ENCODE measurements at regions not wholly inside any gene's neighbourhood (a gene's known extent, or its start where the extent isn't known, plus 50 kb on each side); places are given as distances from the start of the nearest gene placed in this dataset.
"Not testable (repeated sequence)": the region's sequence is repeated elsewhere in the genome, so short reads cannot be mapped to it uniquely, and the experiment has no call there.

- not testable (repeated sequence) for H3K18ac ChIP-seq (ENCODE audit: low read length); H3K14ac ChIP-seq (ENCODE audit: low read length); H2AFZ ChIP-seq (ENCODE audit: low read length); H3K79me1 ChIP-seq (ENCODE audit: low read depth, low read length); H2AK5ac ChIP-seq (ENCODE audit: low read depth, low read length); H3K4me1 ChIP-seq (ENCODE audit: control insufficient read depth in 2 of 2, insufficient read depth in 1 of 2, low read depth in 1 of 2, low read length in 2 of 2); DNase-seq (ENCODE audit: low spot score); H2BK120ac ChIP-seq (ENCODE audit: low read depth, low read length); H3K4ac ChIP-seq (ENCODE audit: low read length); H3K23ac ChIP-seq (ENCODE audit: low read depth, low read length, poor library complexity); H4K91ac ChIP-seq (ENCODE audit: low read depth, low read length, poor library complexity); H3K4me2 ChIP-seq (ENCODE audit: insufficient read depth, low read length, poor library complexity, severe bottlenecking); H2BK5ac ChIP-seq (ENCODE audit: low read length); H3K27me3 ChIP-seq (ENCODE audit: control insufficient read depth in 3 of 3, insufficient read depth in 3 of 3, low read depth in 1 of 3, low read length in 3 of 3); H2BK12ac ChIP-seq (ENCODE audit: low read length); H3K9ac ChIP-seq (ENCODE audit: low read depth, low read length, poor library complexity); H3K36me3 ChIP-seq (replicated peaks in 1 of 2; ENCODE audit: control insufficient read depth in 2 of 2, insufficient read depth in 2 of 2, low read length in 2 of 2); H3K27ac ChIP-seq (replicated peaks; ENCODE audit: low read length); H4K8ac ChIP-seq (ENCODE audit: low read depth, low read length); H2BK15ac ChIP-seq (ENCODE audit: low read length); H3K4me3 ChIP-seq (ENCODE audit: low read length in 2 of 2)
- H3K9me3 ChIP-seq (replicated peaks in 1 of 2; ENCODE audit: control insufficient read depth in 2 of 2, insufficient read depth in 1 of 2, low read depth in 1 of 2, low read length in 2 of 2), result peaks cover 0 to 16% of the 10 kb centered on the region in 2 donors
- no CpG with 5 or more reads among the region's 1 CpG for WGBS, 2 donors (ENCODE audit: extremely low coverage in 2 of 2, insufficient read length in 2 of 2, insufficient replicate concordance in 1 of 2)
These were observed 1515.7 kb upstream of the TPTE start for GRCh38 chr21:9005671-9006070.

GRCh38 chr21:9006111-9006510 is 1515.3 kb upstream of the TPTE start:
- H3K18ac ChIP-seq (ENCODE audit: low read length); H3K27ac ChIP-seq (replicated peaks; ENCODE audit: low read length): not testable (repeated sequence)

GRCh38 chr21:9006553-9007323 is 1514.6 kb upstream of the TPTE start:
- WGBS, 2 donors (ENCODE audit: extremely low coverage in 2 of 2, insufficient read length in 2 of 2, insufficient replicate concordance in 1 of 2), result no CpG with 5 or more reads among the region's 2 CpGs
- not testable (repeated sequence) for H2BK5ac ChIP-seq (ENCODE audit: low read length); H3K4me3 ChIP-seq (ENCODE audit: low read length in 2 of 2); H3K27ac ChIP-seq (replicated peaks; ENCODE audit: low read length); H2BK120ac ChIP-seq (ENCODE audit: low read depth, low read length); H3K14ac ChIP-seq (ENCODE audit: low read length); DNase-seq (ENCODE audit: low spot score); H2AFZ ChIP-seq (ENCODE audit: low read length); H3K36me3 ChIP-seq (replicated peaks in 1 of 2; ENCODE audit: control insufficient read depth in 2 of 2, insufficient read depth in 2 of 2, low read length in 2 of 2); H3K4me1 ChIP-seq (ENCODE audit: control insufficient read depth in 2 of 2, insufficient read depth in 1 of 2, low read depth in 1 of 2, low read length in 2 of 2); H4K91ac ChIP-seq (ENCODE audit: low read depth, low read length, poor library complexity); H3K18ac ChIP-seq (ENCODE audit: low read length); H2AK5ac ChIP-seq (ENCODE audit: low read depth, low read length); H2BK12ac ChIP-seq (ENCODE audit: low read length); H3K9ac ChIP-seq (ENCODE audit: low read depth, low read length, poor library complexity); H3K23ac ChIP-seq (ENCODE audit: low read depth, low read length, poor library complexity); H3K4me2 ChIP-seq (ENCODE audit: insufficient read depth, low read length, poor library complexity, severe bottlenecking); H3K4ac ChIP-seq (ENCODE audit: low read length); H3K27me3 ChIP-seq (ENCODE audit: control insufficient read depth in 3 of 3, insufficient read depth in 3 of 3, low read depth in 1 of 3, low read length in 3 of 3); H2BK15ac ChIP-seq (ENCODE audit: low read length); H3K79me1 ChIP-seq (ENCODE audit: low read depth, low read length); H4K8ac ChIP-seq (ENCODE audit: low read depth, low read length)
- peaks cover 0 to 22% of the 10 kb centered on the region in 2 donors for H3K9me3 ChIP-seq (replicated peaks in 1 of 2; ENCODE audit: control insufficient read depth in 2 of 2, insufficient read depth in 1 of 2, low read depth in 1 of 2, low read length in 2 of 2)

More at GRCh38 chr21:9006111-9006510, 1515.3 kb upstream of the TPTE start:
- H2BK12ac ChIP-seq (ENCODE audit: low read length); H3K79me1 ChIP-seq (ENCODE audit: low read depth, low read length); H3K4ac ChIP-seq (ENCODE audit: low read length); H3K23ac ChIP-seq (ENCODE audit: low read depth, low read length, poor library complexity); H3K9ac ChIP-seq (ENCODE audit: low read depth, low read length, poor library complexity); H2BK5ac ChIP-seq (ENCODE audit: low read length); H2BK120ac ChIP-seq (ENCODE audit: low read depth, low read length); H4K8ac ChIP-seq (ENCODE audit: low read depth, low read length); H3K4me3 ChIP-seq (ENCODE audit: low read length in 2 of 2); H3K4me1 ChIP-seq (ENCODE audit: control insufficient read depth in 2 of 2, insufficient read depth in 1 of 2, low read depth in 1 of 2, low read length in 2 of 2); H3K14ac ChIP-seq (ENCODE audit: low read length); H2AK5ac ChIP-seq (ENCODE audit: low read depth, low read length); H2AFZ ChIP-seq (ENCODE audit: low read length); H3K27me3 ChIP-seq (ENCODE audit: control insufficient read depth in 3 of 3, insufficient read depth in 3 of 3, low read depth in 1 of 3, low read length in 3 of 3); H3K36me3 ChIP-seq (replicated peaks in 1 of 2; ENCODE audit: control insufficient read depth in 2 of 2, insufficient read depth in 2 of 2, low read length in 2 of 2); H2BK15ac ChIP-seq (ENCODE audit: low read length); H4K91ac ChIP-seq (ENCODE audit: low read depth, low read length, poor library complexity); DNase-seq (ENCODE audit: low spot score); H3K4me2 ChIP-seq (ENCODE audit: insufficient read depth, low read length, poor library complexity, severe bottlenecking): not testable (repeated sequence)
- H3K9me3 ChIP-seq (replicated peaks in 1 of 2; ENCODE audit: control insufficient read depth in 2 of 2, insufficient read depth in 1 of 2, low read depth in 1 of 2, low read length in 2 of 2), result peaks cover 0 to 18% of the 10 kb centered on the region in 2 donors

- Histone ChIP-seq H2BK12ac (ENCODE audit: low read length) (no peak overlapping the region), H3K4me3 (ENCODE audit: low read length in 2 of 2) (no peak overlapping the region), H3K27me3 (ENCODE audit: control insufficient read depth in 3 of 3, insufficient read depth in 3 of 3, low read depth in 1 of 3, low read length in 3 of 3) (no peaks in the 10 kb centered on the region), H3K79me1 (ENCODE audit: low read depth, low read length) (no peaks in the 10 kb centered on the region), H4K8ac (ENCODE audit: low read depth, low read length) (no peak overlapping the region), H3K4me2 (ENCODE audit: insufficient read depth, low read length, poor library complexity, severe bottlenecking) (no peak overlapping the region), H2BK15ac (ENCODE audit: low read length) (no peak overlapping the region), H3K23ac (ENCODE audit: low read depth, low read length, poor library complexity) (no peak overlapping the region), H2AFZ (ENCODE audit: low read length) (no peak overlapping the region), H3K9ac (ENCODE audit: low read depth, low read length, poor library complexity) (no peak overlapping the region), H2BK5ac (ENCODE audit: low read length) (no peak overlapping the region), H3K27ac (replicated peaks; ENCODE audit: low read length) (no peak overlapping the region), H3K4me1 (ENCODE audit: control insufficient read depth in 2 of 2, insufficient read depth in 1 of 2, low read depth in 1 of 2, low read length in 2 of 2) (no peaks in the 10 kb centered on the region), H3K36me3 (replicated peaks in 1 of 2; ENCODE audit: control insufficient read depth in 2 of 2, insufficient read depth in 2 of 2, low read length in 2 of 2) (no peaks in the 10 kb centered on the region), H4K91ac (ENCODE audit: low read depth, low read length, poor library complexity) (no peak overlapping the region), H2AK5ac (ENCODE audit: low read depth, low read length) (no peak overlapping the region), H3K9me3 (replicated peaks in 1 of 2; ENCODE audit: control insufficient read depth in 2 of 2, insufficient read depth in 1 of 2, low read depth in 1 of 2, low read length in 2 of 2) (peaks cover 0 to 24% of the 10 kb centered on the region in 2 donors), H2BK120ac (ENCODE audit: low read depth, low read length) (no peak overlapping the region), H3K18ac (ENCODE audit: low read length) (no peak overlapping the region), H3K4ac (ENCODE audit: low read length) (no peak overlapping the region), H3K14ac (ENCODE audit: low read length) (no peak overlapping the region)
- no peak for DNase-seq (ENCODE audit: low spot score)
These were observed 1512.7 kb upstream of the TPTE start for GRCh38 chr21:9008636-9009035.
